Skeletal muscle satellite cell (primary cell): ENCODE measurements at regions not wholly inside any gene's neighbourhood (a gene's known extent, or its start where the extent isn't known, plus 50 kb on each side); places are given as distances from the start of the nearest gene placed in this dataset.

ENCODE experiments used
- H3K27me3 ChIP-seq: 2 replicates; pipeline ENCODE4 v1.7.0; 2013; ENCODE audit warnings: low read length; ENCODE audit not compliant: control insufficient read depth, insufficient read depth
- H3K36me3 ChIP-seq: 2 replicates; pipeline ENCODE4 v1.7.0; 2013; ENCODE audit warnings: mild to moderate bottlenecking, control low read depth, low read length; ENCODE audit not compliant: insufficient read depth
- H3K4me1 ChIP-seq: 2 replicates; pipeline ENCODE4 v1.7.0; 2013; ENCODE audit warnings: low read length; ENCODE audit not compliant: control insufficient read depth, insufficient read depth
- H3K4me2 ChIP-seq: 2 replicates; pipeline ENCODE4 v1.7.0; 2013; ENCODE audit warnings: mild to moderate bottlenecking, low read length
- H3K4me3 ChIP-seq: 2 replicates; pipeline ENCODE4 v1.7.0; 2013; ENCODE audit warnings: low read length
- H3K9ac ChIP-seq: 2 replicates; pipeline ENCODE4 v1.7.0; 2013; ENCODE audit warnings: mild to moderate bottlenecking, low read depth, low read length, moderate library complexity
- H3K9me3 ChIP-seq: replicated peaks from 2 replicates; pipeline ENCODE4 v1.7.0; 2013; ENCODE audit warnings: mild to moderate bottlenecking, control low read depth, low read length

GRCh38 chr17:5635949-5636348 lies 51.6 kb upstream of the NLRP1 start:
- Histone ChIP-seq H3K9me3 (no peaks in the 10 kb centered on the region), H3K36me3 (no peaks in the 10 kb centered on the region), H3K4me1 (peaks cover under 1% of the 10 kb centered on the region), H3K4me3 (no peak overlapping the region), H3K27me3 (peaks cover 42% of the 10 kb centered on the region), H3K9ac (no peak overlapping the region), H3K4me2 (no peak overlapping the region)

GRCh38 chr17:5638596-5638995 lies 54.3 kb upstream of the NLRP1 start:
- Histone ChIP-seq H3K4me2 (no peak overlapping the region), H3K9me3 (no peaks in the 10 kb centered on the region), H3K4me3 (no peak overlapping the region), H3K27me3 (peaks cover 49% of the 10 kb centered on the region), H3K4me1 (no peaks in the 10 kb centered on the region), H3K9ac (no peak overlapping the region), H3K36me3 (no peaks in the 10 kb centered on the region)

GRCh38 chr17:5640726-5641125 lies 56.4 kb upstream of the NLRP1 start:
- no peak overlapping the region for H3K4me2 ChIP-seq
- H3K4me3 ChIP-seq: no peak overlapping the region
- H3K9me3 ChIP-seq: no peaks in the 10 kb centered on the region
- H3K4me1 ChIP-seq: no peaks in the 10 kb centered on the region
- H3K36me3 ChIP-seq: no peaks in the 10 kb centered on the region
- no peak overlapping the region for H3K9ac ChIP-seq
- peaks cover 47% of the 10 kb centered on the region for H3K27me3 ChIP-seq

- peaks cover 33% of the 10 kb centered on the region for H3K27me3 ChIP-seq
- H3K9ac ChIP-seq: no peak overlapping the region
- no peak overlapping the region for H3K4me3 ChIP-seq
- H3K9me3 ChIP-seq: no peaks in the 10 kb centered on the region
- no peaks in the 10 kb centered on the region for H3K4me1 ChIP-seq
- no peaks in the 10 kb centered on the region for H3K36me3 ChIP-seq
- H3K4me2 ChIP-seq: no peak overlapping the region
These were observed 58.4 kb upstream of the NLRP1 start for GRCh38 chr17:5642752-5643151.

- Histone ChIP-seq H3K9ac (no peak overlapping the region), H3K27me3 (peaks cover 28% of the 10 kb centered on the region), H3K4me3 (no peak overlapping the region), H3K9me3 (no peaks in the 10 kb centered on the region), H3K36me3 (no peaks in the 10 kb centered on the region), H3K4me2 (no peak overlapping the region), H3K4me1 (no peaks in the 10 kb centered on the region)
These were observed 59.8 kb upstream of the NLRP1 start for GRCh38 chr17:5644065-5644464.

GRCh38 chr17:5651348-5651747 lies 67.0 kb upstream of the NLRP1 start:
- H3K4me3 ChIP-seq: no peak overlapping the region
- peaks cover 9% of the 10 kb centered on the region for H3K9me3 ChIP-seq
- no peaks in the 10 kb centered on the region for H3K4me1 ChIP-seq
- H3K36me3 ChIP-seq: no peaks in the 10 kb centered on the region
- H3K9ac ChIP-seq: no peak overlapping the region
- H3K27me3 ChIP-seq: peaks cover 5% of the 10 kb centered on the region
- no peak overlapping the region for H3K4me2 ChIP-seq

- Histone ChIP-seq H3K9me3 (no peaks in the 10 kb centered on the region), H3K36me3 (no peaks in the 10 kb centered on the region), H3K4me2 (no peak overlapping the region), H3K9ac (no peak overlapping the region), H3K4me1 (no peaks in the 10 kb centered on the region), H3K27me3 (peaks cover 36% of the 10 kb centered on the region), H3K4me3 (no peak overlapping the region)
These were observed 77.3 kb upstream of the NLRP1 start for GRCh38 chr17:5661491-5662125.

- Histone ChIP-seq H3K4me2 (no peak overlapping the region), H3K9me3 (no peaks in the 10 kb centered on the region), H3K4me1 (no peaks in the 10 kb centered on the region), H3K36me3 (no peaks in the 10 kb centered on the region), H3K9ac (no peak overlapping the region), H3K4me3 (no peak overlapping the region), H3K27me3 (peaks cover 42% of the 10 kb centered on the region)
These were observed 78.2 kb upstream of the NLRP1 start for GRCh38 chr17:5662409-5663085.

- no peak overlapping the region for H3K4me3 ChIP-seq
- H3K9ac ChIP-seq: no peak overlapping the region
- H3K4me1 ChIP-seq: no peaks in the 10 kb centered on the region
- H3K9me3 ChIP-seq: no peaks in the 10 kb centered on the region
- H3K27me3 ChIP-seq: peaks cover 35% of the 10 kb centered on the region
- H3K4me2 ChIP-seq: no peak overlapping the region
- H3K36me3 ChIP-seq: no peaks in the 10 kb centered on the region
These were observed 80.9 kb upstream of the NLRP1 start for GRCh38 chr17:5665164-5665563.

GRCh38 chr17:5667871-5668270 lies 83.6 kb upstream of the NLRP1 start:
- H3K4me2 ChIP-seq: no peak overlapping the region
- H3K9ac ChIP-seq: no peak overlapping the region
- no peak overlapping the region for H3K4me3 ChIP-seq
- peaks cover 34% of the 10 kb centered on the region for H3K27me3 ChIP-seq
- no peaks in the 10 kb centered on the region for H3K4me1 ChIP-seq
- H3K36me3 ChIP-seq: no peaks in the 10 kb centered on the region
- no peaks in the 10 kb centered on the region for H3K9me3 ChIP-seq

GRCh38 chr17:5668557-5669138 lies 84.3 kb upstream of the NLRP1 start:
- H3K27me3 ChIP-seq: peaks cover 33% of the 10 kb centered on the region
- H3K36me3 ChIP-seq: no peaks in the 10 kb centered on the region
- H3K9ac ChIP-seq: no peak overlapping the region
- H3K4me1 ChIP-seq: no peaks in the 10 kb centered on the region
- H3K4me3 ChIP-seq: no peak overlapping the region
- no peaks in the 10 kb centered on the region for H3K9me3 ChIP-seq
- no peak overlapping the region for H3K4me2 ChIP-seq

GRCh38 chr17:5669191-5669590 lies 84.9 kb upstream of the NLRP1 start:
- Histone ChIP-seq H3K4me3 (no peak overlapping the region), H3K9me3 (no peaks in the 10 kb centered on the region), H3K4me1 (no peaks in the 10 kb centered on the region), H3K4me2 (no peak overlapping the region), H3K9ac (no peak overlapping the region), H3K36me3 (no peaks in the 10 kb centered on the region), H3K27me3 (peaks cover 30% of the 10 kb centered on the region)
